ENCODE measurements at regions not wholly inside any gene's neighbourhood (a gene's known extent, or its start where the extent isn't known, plus 50 kb on each side); places are given as distances from the start of the nearest gene placed in this dataset.
"Not testable (repeated sequence)": the region's sequence is repeated elsewhere in the genome, so short reads cannot be mapped to it uniquely, and the experiment has no call there.

DNA sequence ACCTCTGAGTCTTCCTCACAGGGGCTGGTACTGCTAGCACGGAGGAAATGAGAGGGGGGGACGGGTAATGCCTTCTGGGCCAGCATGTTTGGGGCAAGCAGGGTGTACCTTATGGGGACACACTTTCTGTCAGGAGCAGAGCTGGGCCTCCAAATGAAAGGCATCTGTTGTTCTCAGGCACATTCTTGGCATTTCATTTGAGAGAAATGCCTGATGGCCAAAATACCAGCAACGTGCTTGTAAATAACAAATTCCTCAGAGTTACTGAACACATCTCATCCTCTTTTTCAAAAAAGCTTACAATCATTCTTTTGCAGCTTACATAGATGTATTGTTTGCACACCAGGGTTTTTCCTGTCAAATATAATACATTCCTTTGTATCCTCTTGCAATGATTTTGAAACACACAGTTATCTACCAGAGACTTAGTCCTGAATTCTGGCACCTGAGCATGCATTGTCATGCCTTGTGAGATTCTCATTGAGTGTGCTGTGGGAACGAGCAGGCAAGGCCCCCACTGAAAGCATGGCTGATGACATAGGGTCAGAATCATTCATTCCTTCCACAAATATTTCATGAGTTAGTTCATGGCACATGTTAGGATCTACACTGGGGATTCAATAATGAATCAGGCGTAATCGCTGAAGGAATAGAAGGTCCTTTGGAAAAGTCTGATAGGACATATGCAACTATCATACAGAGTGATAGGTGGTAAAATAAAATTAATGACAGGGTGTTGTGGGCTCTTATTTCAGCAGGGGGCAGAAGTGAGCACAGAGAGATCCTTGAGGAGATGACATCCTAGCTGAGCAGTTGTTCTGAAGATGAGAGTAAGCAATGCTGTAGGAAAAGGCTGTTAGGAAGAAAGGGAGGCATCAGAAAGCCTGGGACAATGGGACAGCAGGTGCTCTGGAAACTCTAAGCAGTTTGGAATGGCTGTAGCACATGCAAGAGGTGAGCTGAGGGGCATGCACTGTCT lies 260.9 kb upstream of the TUT7 start:
- Histone ChIP-seq H3K27me3 (ENCODE audit: control insufficient read depth, insufficient read depth, low read length) (no peaks in the 10 kb centered on the region), H3K4me1 (ENCODE audit: control insufficient read depth, insufficient read depth, low read length) (no peaks in the 10 kb centered on the region), H3K9me3 (ENCODE audit: control insufficient read depth, insufficient read depth, low read length) (no peaks in the 10 kb centered on the region), H3K4me3 (ENCODE audit: low read depth, low read length) (no peak overlapping the region), H3K27ac (ENCODE audit: low read depth, low read length) (no peak overlapping the region), H3K36me3 (ENCODE audit: control insufficient read depth, insufficient read depth, low read length) (no peaks in the 10 kb centered on the region)
- 34% methylated on average over 2 of the region's 6 CpGs for WGBS (ENCODE audit: insufficient coverage)
- DNase-seq (ENCODE audit: low read depth in 4 of 6, low spot score in 6 of 6) = peak in 2 of 6 donors; percentile 34 to 51

DNA sequence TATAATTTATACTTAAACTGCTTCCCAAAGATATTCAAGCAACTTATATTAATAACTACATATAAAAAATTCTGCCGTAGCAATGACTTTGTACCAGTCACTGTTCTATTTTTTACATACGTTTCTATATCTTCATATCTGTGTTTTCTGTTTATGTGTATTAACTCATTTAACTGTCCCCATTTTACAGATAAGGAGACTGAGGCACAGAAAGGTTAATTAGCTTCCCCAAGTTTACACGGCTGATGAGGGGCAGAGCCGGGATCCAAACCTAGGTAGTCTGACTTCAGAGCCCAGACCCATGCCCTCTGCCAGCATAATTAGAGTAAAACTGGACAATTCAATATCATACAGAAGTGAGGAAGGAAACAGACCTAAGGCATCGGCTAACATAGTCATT lies 259.7 kb upstream of the TUT7 start:
- H3K27ac ChIP-seq (ENCODE audit: low read depth, low read length) = no peak overlapping the region
- H3K4me3 ChIP-seq (ENCODE audit: low read depth, low read length) = no peak overlapping the region
- no peaks in the 10 kb centered on the region for H3K27me3 ChIP-seq (ENCODE audit: control insufficient read depth, insufficient read depth, low read length)
- no CpG with 5 or more reads among the region's 5 CpGs for WGBS (ENCODE audit: insufficient coverage)
- H3K36me3 ChIP-seq (ENCODE audit: control insufficient read depth, insufficient read depth, low read length) = no peaks in the 10 kb centered on the region
- no peaks in the 10 kb centered on the region for H3K4me1 ChIP-seq (ENCODE audit: control insufficient read depth, insufficient read depth, low read length)
- DNase-seq (ENCODE audit: low read depth in 4 of 6, low spot score in 6 of 6) = no peak
- H3K9me3 ChIP-seq (ENCODE audit: control insufficient read depth, insufficient read depth, low read length) = no peaks in the 10 kb centered on the region

DNA sequence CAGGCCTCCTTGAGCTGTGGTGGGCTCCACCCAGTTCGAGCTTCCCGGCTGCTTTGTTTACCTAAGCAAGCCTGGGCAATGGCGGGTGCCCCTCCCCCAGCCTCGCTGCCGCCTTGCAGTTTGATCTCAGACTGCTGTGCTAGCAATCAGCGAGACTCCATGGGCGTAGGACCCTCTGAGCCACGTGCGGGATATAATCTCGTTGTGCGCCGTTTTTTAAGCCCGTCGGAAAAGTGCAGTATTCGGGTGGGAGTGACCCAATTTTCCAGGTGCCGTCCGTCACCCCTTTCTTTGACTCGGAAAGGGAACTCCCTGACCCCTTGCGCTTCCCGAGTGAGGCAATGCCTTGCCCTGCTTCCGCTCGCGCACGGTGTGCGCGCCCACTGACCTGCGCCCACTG lies 257.3 kb upstream of the TUT7 start:
- not testable (repeated sequence) for DNase-seq (ENCODE audit: low read depth in 4 of 6, low spot score in 6 of 6); H3K27me3 ChIP-seq (ENCODE audit: control insufficient read depth, insufficient read depth, low read length); H3K9me3 ChIP-seq (ENCODE audit: control insufficient read depth, insufficient read depth, low read length); H3K27ac ChIP-seq (ENCODE audit: low read depth, low read length); H3K4me3 ChIP-seq (ENCODE audit: low read depth, low read length); H3K36me3 ChIP-seq (ENCODE audit: control insufficient read depth, insufficient read depth, low read length); H3K4me1 ChIP-seq (ENCODE audit: control insufficient read depth, insufficient read depth, low read length)
- 87% methylated on average over 22 of the region's 27 CpGs for WGBS (ENCODE audit: insufficient coverage)

DNA sequence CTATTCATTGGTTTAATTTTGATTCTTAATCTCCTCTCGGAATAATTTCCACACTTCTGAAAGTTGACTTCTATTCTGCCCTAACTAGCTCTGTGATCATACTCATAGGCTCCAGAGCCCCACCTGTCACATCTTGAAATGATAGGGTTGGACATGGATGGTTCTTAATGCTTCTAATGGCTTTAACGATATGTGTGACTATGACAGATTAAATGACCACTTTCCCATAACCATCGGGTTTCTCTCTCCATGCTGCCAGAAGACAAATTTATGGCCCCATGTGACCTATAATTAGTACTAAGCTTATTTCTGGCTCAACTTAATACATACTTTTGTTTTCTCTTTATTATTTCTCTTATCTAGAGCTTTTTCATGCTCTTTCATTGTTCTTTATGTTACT lies 251.1 kb upstream of the TUT7 start:
- Histone ChIP-seq H3K4me3 (ENCODE audit: low read depth, low read length) (no peak overlapping the region), H3K36me3 (ENCODE audit: control insufficient read depth, insufficient read depth, low read length) (no peaks in the 10 kb centered on the region), H3K9me3 (ENCODE audit: control insufficient read depth, insufficient read depth, low read length) (no peaks in the 10 kb centered on the region), H3K27ac (ENCODE audit: low read depth, low read length) (no peak overlapping the region), H3K27me3 (ENCODE audit: control insufficient read depth, insufficient read depth, low read length) (no peaks in the 10 kb centered on the region), H3K4me1 (ENCODE audit: control insufficient read depth, insufficient read depth, low read length) (no peaks in the 10 kb centered on the region)
- DNase-seq (ENCODE audit: low read depth in 4 of 6, low spot score in 6 of 6) = no peak
- 71% methylated on average over 2 of the region's 3 CpGs for WGBS (ENCODE audit: insufficient coverage)

DNA sequence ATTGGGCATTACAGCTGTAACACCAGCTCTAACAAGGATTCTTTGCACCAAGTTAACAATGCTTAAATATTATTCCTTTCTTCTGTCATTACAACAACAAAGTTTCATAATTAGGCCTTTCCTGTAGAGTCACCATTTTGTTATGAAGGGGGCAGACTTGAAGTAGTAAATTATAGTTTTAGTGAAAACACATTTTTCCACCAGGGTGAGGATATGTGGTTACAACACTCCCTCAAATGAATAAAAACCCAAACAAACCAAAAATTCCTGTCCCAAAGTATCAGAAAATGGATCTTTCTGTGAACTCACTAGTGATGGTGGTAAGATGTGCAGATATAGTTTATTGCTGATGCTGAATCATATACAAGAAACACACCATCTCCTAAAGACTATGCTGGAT lies 250.5 kb upstream of the TUT7 start:
- Histone ChIP-seq H3K4me1 (ENCODE audit: control insufficient read depth, insufficient read depth, low read length) (no peaks in the 10 kb centered on the region), H3K27me3 (ENCODE audit: control insufficient read depth, insufficient read depth, low read length) (no peaks in the 10 kb centered on the region), H3K4me3 (ENCODE audit: low read depth, low read length) (no peak overlapping the region), H3K36me3 (ENCODE audit: control insufficient read depth, insufficient read depth, low read length) (no peaks in the 10 kb centered on the region), H3K27ac (ENCODE audit: low read depth, low read length) (no peak overlapping the region), H3K9me3 (ENCODE audit: control insufficient read depth, insufficient read depth, low read length) (no peaks in the 10 kb centered on the region)
- DNase-seq (ENCODE audit: low read depth in 4 of 6, low spot score in 6 of 6) = no peak

DNA sequence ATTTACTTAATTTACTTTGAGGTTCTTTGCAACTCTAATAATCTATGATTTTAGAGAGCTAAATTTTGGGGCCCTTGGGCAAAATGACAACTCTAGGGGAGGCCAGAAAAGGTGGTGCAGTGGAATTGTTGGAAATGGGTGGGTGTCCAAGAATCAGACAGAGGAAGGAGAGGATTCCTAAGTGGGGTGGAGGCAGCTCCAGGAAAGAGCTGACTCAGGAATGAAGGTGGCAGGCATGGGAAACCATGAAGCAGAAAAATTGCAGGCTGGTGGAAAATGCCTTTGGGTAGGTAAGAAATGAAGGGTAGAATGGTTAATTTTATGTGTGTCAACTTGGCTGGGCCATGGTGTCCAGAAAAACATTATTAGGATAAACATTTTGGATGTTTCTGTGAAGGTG lies 248.5 kb upstream of the TUT7 start:
- Histone ChIP-seq H3K4me3 (ENCODE audit: low read depth, low read length) (no peak overlapping the region), H3K4me1 (ENCODE audit: control insufficient read depth, insufficient read depth, low read length) (no peaks in the 10 kb centered on the region), H3K27ac (ENCODE audit: low read depth, low read length) (no peak overlapping the region), H3K9me3 (ENCODE audit: control insufficient read depth, insufficient read depth, low read length) (no peaks in the 10 kb centered on the region), H3K36me3 (ENCODE audit: control insufficient read depth, insufficient read depth, low read length) (no peaks in the 10 kb centered on the region), H3K27me3 (ENCODE audit: control insufficient read depth, insufficient read depth, low read length) (no peaks in the 10 kb centered on the region)
- no peak for DNase-seq (ENCODE audit: low read depth in 4 of 6, low spot score in 6 of 6)

DNA sequence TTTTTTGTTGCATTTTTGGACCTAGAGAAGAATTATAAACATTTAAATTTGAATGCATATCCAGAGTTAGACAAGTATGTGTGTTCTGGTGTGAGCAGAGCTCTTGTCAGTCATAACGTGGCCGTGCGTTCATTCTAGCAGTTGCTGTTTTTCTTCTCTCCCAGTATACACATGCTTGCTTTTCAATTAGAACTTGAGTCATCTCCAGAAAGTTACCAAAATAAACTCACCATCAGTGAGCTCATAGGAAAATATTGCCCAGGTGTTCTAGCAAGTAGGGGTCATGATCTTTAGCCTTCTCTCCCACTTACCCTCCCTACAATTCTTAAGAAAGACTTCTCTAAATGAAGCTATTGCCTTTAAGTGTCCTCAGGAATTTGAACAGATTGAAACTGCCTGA lies 247.5 kb upstream of the TUT7 start:
- no peak overlapping the region for H3K4me3 ChIP-seq (ENCODE audit: low read depth, low read length)
- H3K27me3 ChIP-seq (ENCODE audit: control insufficient read depth, insufficient read depth, low read length) = no peaks in the 10 kb centered on the region
- H3K9me3 ChIP-seq (ENCODE audit: control insufficient read depth, insufficient read depth, low read length) = no peaks in the 10 kb centered on the region
- peak in 1 of 6 donors; percentile 7 for DNase-seq (ENCODE audit: low read depth in 4 of 6, low spot score in 6 of 6)
- no peaks in the 10 kb centered on the region for H3K36me3 ChIP-seq (ENCODE audit: control insufficient read depth, insufficient read depth, low read length)
- no peaks in the 10 kb centered on the region for H3K4me1 ChIP-seq (ENCODE audit: control insufficient read depth, insufficient read depth, low read length)
- WGBS (ENCODE audit: insufficient coverage) = no CpG with 5 or more reads among the region's 3 CpGs
- no peak overlapping the region for H3K27ac ChIP-seq (ENCODE audit: low read depth, low read length)

DNA sequence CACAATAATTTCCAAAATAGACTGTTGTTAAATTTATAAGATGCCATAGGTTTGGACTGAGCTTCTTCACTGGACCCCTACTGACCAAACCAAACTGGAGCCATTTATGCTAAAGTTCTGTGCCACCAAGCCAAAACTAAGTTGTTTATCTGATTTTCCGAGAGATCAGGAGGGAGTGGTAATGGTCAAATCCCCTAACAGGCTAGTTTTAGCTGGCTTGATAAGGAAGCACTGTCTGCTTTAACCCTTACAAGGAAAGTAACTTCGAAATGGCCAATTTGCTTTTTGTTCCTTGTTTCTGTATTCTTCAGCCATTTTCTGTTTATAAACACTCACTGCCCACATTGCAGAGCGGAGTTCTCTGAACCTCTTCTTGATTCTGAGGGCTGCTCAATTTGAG lies 246.8 kb upstream of the TUT7 start:
- Histone ChIP-seq H3K36me3 (ENCODE audit: control insufficient read depth, insufficient read depth, low read length) (no peaks in the 10 kb centered on the region), H3K4me1 (ENCODE audit: control insufficient read depth, insufficient read depth, low read length) (no peaks in the 10 kb centered on the region), H3K27me3 (ENCODE audit: control insufficient read depth, insufficient read depth, low read length) (no peaks in the 10 kb centered on the region), H3K27ac (ENCODE audit: low read depth, low read length) (no peak overlapping the region), H3K9me3 (ENCODE audit: control insufficient read depth, insufficient read depth, low read length) (no peaks in the 10 kb centered on the region), H3K4me3 (ENCODE audit: low read depth, low read length) (no peak overlapping the region)
- DNase-seq (ENCODE audit: low read depth in 4 of 6, low spot score in 6 of 6) = no peak
- 62% methylated on average over 2 of the region's 3 CpGs for WGBS (ENCODE audit: insufficient coverage)

DNA sequence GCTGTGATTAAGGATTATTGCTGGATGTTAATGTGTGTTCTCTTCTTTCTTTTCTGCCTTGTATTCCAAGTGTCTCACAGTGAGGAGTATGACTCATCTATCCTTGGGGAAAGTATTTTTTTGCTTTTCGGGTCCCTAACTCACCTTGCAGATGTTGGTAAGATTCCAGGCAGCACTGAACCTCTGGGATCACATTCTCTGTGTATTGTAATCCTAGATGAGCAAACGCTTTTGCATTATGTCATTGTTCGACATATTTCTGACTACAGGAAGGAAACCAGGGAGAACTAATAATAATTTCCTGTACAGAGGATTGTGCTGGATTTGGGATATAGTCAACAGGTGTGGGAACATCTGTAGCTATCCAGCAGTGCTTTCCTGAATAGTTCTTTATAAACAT lies 246.1 kb upstream of the TUT7 start:
- Histone ChIP-seq H3K27ac (ENCODE audit: low read depth, low read length) (no peak overlapping the region), H3K4me1 (ENCODE audit: control insufficient read depth, insufficient read depth, low read length) (no peaks in the 10 kb centered on the region), H3K27me3 (ENCODE audit: control insufficient read depth, insufficient read depth, low read length) (no peaks in the 10 kb centered on the region), H3K9me3 (ENCODE audit: control insufficient read depth, insufficient read depth, low read length) (no peaks in the 10 kb centered on the region), H3K4me3 (ENCODE audit: low read depth, low read length) (no peak overlapping the region), H3K36me3 (ENCODE audit: control insufficient read depth, insufficient read depth, low read length) (no peaks in the 10 kb centered on the region)
- DNase-seq (ENCODE audit: low read depth in 4 of 6, low spot score in 6 of 6) = peak in 1 of 6 donors; percentile 14
- WGBS (ENCODE audit: insufficient coverage) = 41% methylated on average over 2 of the region's 3 CpGs

DNA sequence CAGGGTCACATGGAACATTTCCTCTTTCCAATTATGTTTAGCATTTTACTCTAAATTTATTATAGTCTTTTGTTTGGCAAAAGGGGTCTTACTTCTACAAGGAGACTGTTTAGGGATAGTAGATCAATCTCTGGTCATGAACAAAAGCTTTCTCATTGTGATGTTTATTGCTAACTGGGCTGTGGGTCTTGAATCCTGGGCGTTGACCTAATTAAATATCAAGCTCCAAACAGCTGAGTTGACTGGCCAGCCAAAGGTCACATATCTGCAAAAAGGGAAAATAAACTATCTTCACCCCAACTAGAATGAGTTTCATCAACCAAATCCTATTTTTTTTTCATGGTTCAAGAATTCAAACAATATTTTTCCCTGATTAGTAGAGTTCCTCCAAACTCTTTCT lies 245.4 kb upstream of the TUT7 start:
- DNase-seq (ENCODE audit: low read depth in 4 of 6, low spot score in 6 of 6) = no peak
- 43% methylated on average over 1 of the region's 1 CpG for WGBS (ENCODE audit: insufficient coverage)
- Histone ChIP-seq H3K27ac (ENCODE audit: low read depth, low read length) (no peak overlapping the region), H3K9me3 (ENCODE audit: control insufficient read depth, insufficient read depth, low read length) (no peaks in the 10 kb centered on the region), H3K4me1 (ENCODE audit: control insufficient read depth, insufficient read depth, low read length) (no peaks in the 10 kb centered on the region), H3K36me3 (ENCODE audit: control insufficient read depth, insufficient read depth, low read length) (no peaks in the 10 kb centered on the region), H3K27me3 (ENCODE audit: control insufficient read depth, insufficient read depth, low read length) (no peaks in the 10 kb centered on the region), H3K4me3 (ENCODE audit: low read depth, low read length) (no peak overlapping the region)
